ENCODE measurements at regions not wholly inside any gene's neighbourhood (a gene's known extent, or its start where the extent isn't known, plus 50 kb on each side); places are given as distances from the start of the nearest gene placed in this dataset.

GRCh38 chr9:107644733-107645463 lies 155.3 kb upstream of the KLF4 start:
- no peak for DNase-seq

- no peak for DNase-seq
Measured at GRCh38 chr9:107639426-107639825, 149.9 kb upstream of the KLF4 start.

GRCh38 chr9:107638521-107639310 lies 149.1 kb upstream of the KLF4 start:
- DNase-seq: peak; percentile 20

GRCh38 chr9:107637421-107638420 lies 148.2 kb upstream of the KLF4 start:
- peak; percentile 36 for DNase-seq

GRCh38 chr9:107636571-107637381 lies 147.2 kb upstream of the KLF4 start:
- no peak for DNase-seq

- DNase-seq: no peak
Measured at GRCh38 chr9:107635803-107636174, 146.2 kb upstream of the KLF4 start.

GRCh38 chr9:107635101-107635802 lies 145.7 kb upstream of the KLF4 start:
- no peak for DNase-seq

- no peak for DNase-seq
Measured at GRCh38 chr9:107633406-107633805, 143.8 kb upstream of the KLF4 start.

- DNase-seq: no peak
Measured at GRCh38 chr9:107632661-107633060, 143.1 kb upstream of the KLF4 start.

- DNase-seq: no peak
Measured at GRCh38 chr9:107632216-107632615, 142.6 kb upstream of the KLF4 start.

GRCh38 chr9:107631788-107632187 lies 142.2 kb upstream of the KLF4 start:
- DNase-seq: no peak

GRCh38 chr9:107630156-107630555 lies 140.6 kb upstream of the KLF4 start:
- no peak for DNase-seq

GRCh38 chr9:107628444-107628843 lies 138.9 kb upstream of the KLF4 start:
- no peak for DNase-seq

GRCh38 chr9:107627781-107628180 lies 138.2 kb upstream of the KLF4 start:
- DNase-seq: no peak

GRCh38 chr9:107626118-107626517 lies 136.5 kb upstream of the KLF4 start:
- no peak for DNase-seq

- no peak for DNase-seq
Measured at GRCh38 chr9:107625383-107625984, 135.9 kb upstream of the KLF4 start.

- no peak for DNase-seq
Measured at GRCh38 chr9:107624234-107624948, 134.8 kb upstream of the KLF4 start.

- no peak for DNase-seq
Measured at GRCh38 chr9:107621436-107621835, 131.9 kb upstream of the KLF4 start.

- DNase-seq: no peak
Measured at GRCh38 chr9:107620801-107621200, 131.2 kb upstream of the KLF4 start.

GRCh38 chr9:107620236-107620635 lies 130.7 kb upstream of the KLF4 start:
- no peak for DNase-seq

- no peak for DNase-seq
Measured at GRCh38 chr9:107615321-107615720, 125.8 kb upstream of the KLF4 start.

All from CD4-positive, alpha-beta T cell treated with Interleukin-12 subunit alpha and Interleukin-12 subunit beta, for 1 hour (primary cell).